OCI-LY1 (cell line): ENCODE measurements at regions not wholly inside any gene's neighbourhood (a gene's known extent, or its start where the extent isn't known, plus 50 kb on each side); places are given as distances from the start of the nearest gene placed in this dataset.

ENCODE experiments used
- EZH2 ChIP-seq: fragments of 200-600 bp; sonication (generic), shearing (Covaris generic); IDR thresholded peaks from 2 replicates; pipeline ENCODE4 v1.8.0; 2017; ENCODE audit warnings: borderline replicate concordance, mixed run types, mild to moderate bottlenecking, antibody characterized with exemption, low read length, moderate library complexity, mixed read lengths
- TF ChIP-seq, protein P1 (sequence below): fragments of 200-600 bp; sonication (generic), shearing (Covaris generic); IDR thresholded peaks from 2 replicates; pipeline ENCODE4 v1.5.1; 2017; ENCODE audit warnings: mild to moderate bottlenecking, antibody characterized with exemption, low read length, moderate library complexity, mixed read lengths

DNA sequence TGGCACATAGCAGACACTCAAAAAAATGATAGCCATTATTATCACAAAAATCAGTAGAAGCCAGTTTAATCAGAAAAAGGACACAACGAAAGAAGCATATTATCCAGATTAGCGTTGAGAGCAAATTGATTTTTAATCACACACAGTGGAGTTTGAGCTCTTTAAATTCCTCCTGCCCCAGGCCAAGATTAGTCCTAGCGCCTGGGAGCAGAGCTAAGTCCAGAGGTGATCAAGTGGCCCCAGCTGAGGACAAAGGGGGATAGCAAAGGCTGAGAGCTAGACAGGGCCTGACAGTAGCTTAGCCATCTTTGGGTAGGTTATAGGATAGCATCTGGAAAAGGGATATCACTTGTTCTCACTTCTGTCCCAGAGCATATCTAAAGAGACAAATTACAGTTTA, 133.6 kb downstream of the NXPE2 start:
- TF ChIP-seq, protein P1, sequence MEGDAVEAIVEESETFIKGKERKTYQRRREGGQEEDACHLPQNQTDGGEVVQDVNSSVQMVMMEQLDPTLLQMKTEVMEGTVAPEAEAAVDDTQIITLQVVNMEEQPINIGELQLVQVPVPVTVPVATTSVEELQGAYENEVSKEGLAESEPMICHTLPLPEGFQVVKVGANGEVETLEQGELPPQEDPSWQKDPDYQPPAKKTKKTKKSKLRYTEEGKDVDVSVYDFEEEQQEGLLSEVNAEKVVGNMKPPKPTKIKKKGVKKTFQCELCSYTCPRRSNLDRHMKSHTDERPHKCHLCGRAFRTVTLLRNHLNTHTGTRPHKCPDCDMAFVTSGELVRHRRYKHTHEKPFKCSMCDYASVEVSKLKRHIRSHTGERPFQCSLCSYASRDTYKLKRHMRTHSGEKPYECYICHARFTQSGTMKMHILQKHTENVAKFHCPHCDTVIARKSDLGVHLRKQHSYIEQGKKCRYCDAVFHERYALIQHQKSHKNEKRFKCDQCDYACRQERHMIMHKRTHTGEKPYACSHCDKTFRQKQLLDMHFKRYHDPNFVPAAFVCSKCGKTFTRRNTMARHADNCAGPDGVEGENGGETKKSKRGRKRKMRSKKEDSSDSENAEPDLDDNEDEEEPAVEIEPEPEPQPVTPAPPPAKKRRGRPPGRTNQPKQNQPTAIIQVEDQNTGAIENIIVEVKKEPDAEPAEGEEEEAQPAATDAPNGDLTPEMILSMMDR = no peak
- TF ChIP-seq EZH2 = no peak
